Esophagus squamous epithelium (tissue), 4 donors: ENCODE measurements at regions not wholly inside any gene's neighbourhood (a gene's known extent, or its start where the extent isn't known, plus 50 kb on each side); places are given as distances from the start of the nearest gene placed in this dataset.

Experiments
- POLR2A ChIP-seq, 4 donors: fragments of 450-650 bp; IDR thresholded peaks; one replicate each; pipeline ENCODE4 v1.6.1; 2017; ENCODE audit warnings: antibody characterized with exemption in 4 of 4, mild to moderate bottlenecking in 4 of 4, moderate library complexity in 3 of 4
- TF ChIP-seq, protein P1 (sequence below), 6 experiments: fragments of 450-650 bp in 4 of 6; fragments of 200-600 bp in 2 of 6; sonication (generic) in 2 of 6; IDR thresholded peaks; one replicate each; pipeline ENCODE4 v1.5.1; 2016 to 2019; ENCODE audit warnings: antibody characterized with exemption in 6 of 6, mild to moderate bottlenecking in 4 of 6, moderate library complexity in 4 of 6

- TF ChIP-seq, protein P1, sequence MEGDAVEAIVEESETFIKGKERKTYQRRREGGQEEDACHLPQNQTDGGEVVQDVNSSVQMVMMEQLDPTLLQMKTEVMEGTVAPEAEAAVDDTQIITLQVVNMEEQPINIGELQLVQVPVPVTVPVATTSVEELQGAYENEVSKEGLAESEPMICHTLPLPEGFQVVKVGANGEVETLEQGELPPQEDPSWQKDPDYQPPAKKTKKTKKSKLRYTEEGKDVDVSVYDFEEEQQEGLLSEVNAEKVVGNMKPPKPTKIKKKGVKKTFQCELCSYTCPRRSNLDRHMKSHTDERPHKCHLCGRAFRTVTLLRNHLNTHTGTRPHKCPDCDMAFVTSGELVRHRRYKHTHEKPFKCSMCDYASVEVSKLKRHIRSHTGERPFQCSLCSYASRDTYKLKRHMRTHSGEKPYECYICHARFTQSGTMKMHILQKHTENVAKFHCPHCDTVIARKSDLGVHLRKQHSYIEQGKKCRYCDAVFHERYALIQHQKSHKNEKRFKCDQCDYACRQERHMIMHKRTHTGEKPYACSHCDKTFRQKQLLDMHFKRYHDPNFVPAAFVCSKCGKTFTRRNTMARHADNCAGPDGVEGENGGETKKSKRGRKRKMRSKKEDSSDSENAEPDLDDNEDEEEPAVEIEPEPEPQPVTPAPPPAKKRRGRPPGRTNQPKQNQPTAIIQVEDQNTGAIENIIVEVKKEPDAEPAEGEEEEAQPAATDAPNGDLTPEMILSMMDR (IDR thresholded peaks at IDR 0.05), result no peak
- no peak for TF ChIP-seq POLR2A (IDR thresholded peaks at IDR 0.05)
These were observed 323.9 kb downstream of the MTRR start for GRCh38 chr5:8192840-8193239.
